HG02759 (cell line): ENCODE measurements at regions not wholly inside any gene's neighbourhood (a gene's known extent, or its start where the extent isn't known, plus 50 kb on each side); places are given as distances from the start of the nearest gene placed in this dataset.

ENCODE experiments used
- ATAC-seq: cut with Tn5 transposase; IDR thresholded peaks from one replicate; pipeline ENCODE4 v1.9.1; 2021; ENCODE audit warnings: mild to moderate bottlenecking, moderate library complexity; ENCODE audit not compliant: unreplicated experiment

DNA sequence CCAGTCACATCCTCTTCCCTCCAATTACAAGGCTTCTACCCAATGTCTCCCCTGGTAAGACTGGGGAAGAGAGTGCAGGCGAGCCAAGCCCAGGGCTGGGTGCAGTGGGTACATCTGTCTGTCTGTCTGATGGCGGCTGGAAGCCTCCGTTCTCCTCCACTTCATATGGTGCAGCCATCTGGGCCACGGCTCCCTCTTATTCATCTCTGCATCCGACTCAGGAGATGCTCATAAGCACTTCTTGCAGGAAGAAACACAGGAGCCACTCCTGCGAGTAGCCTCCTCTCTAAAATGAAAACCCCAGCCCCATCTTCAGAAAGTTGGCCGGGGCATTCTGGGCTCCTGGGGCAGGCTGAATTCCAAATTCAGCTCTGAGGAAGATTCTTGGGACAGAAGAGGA lies 67.5 kb upstream of the SLC6A6 start:
- no peak for ATAC-seq

DNA sequence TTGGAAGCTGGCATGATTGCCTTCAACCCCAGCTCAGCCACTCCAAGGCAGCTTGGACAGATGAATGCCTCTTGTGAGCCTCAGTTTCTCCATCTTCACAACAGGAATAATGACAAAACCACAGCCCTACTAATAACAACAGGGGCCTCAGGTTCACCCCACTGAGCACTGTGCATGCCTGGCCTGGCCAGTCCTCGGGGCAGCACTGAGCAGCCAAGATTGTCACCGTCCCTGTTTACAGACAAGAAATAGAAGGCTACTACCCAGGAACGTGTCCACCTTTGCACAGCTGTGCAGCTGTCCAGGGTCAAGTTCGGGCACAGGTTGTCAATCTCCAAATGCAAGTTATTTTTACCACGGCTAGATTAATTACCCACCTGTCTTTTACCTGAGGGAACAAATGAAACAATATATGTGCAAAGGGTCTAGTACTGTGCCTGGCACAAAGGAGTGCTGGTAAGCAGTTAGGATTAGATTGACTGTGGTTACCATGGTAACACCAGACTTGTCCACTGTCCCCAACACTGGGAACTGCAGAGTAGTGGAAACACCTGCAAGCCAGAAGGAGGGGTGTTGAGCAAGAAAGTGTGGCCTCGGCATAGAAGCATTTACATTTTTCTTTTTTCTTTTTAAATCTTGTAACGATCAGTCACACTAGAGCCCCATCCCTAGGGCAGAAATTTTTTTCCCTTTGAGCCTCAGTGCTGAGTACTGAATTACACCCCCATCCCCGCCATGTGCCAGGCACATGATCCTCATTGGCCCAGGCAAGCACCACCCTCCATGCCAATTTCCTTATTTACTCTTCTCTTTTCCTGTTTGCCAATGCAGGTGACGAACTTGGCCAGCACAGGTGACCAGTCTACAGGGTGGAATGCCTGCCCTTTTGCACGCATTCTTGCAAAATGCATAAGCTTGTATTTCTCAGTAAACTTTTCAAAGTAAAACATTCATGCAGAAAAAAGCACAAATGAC lies 66.3 kb upstream of the SLC6A6 start:
- ATAC-seq, result no peak

DNA sequence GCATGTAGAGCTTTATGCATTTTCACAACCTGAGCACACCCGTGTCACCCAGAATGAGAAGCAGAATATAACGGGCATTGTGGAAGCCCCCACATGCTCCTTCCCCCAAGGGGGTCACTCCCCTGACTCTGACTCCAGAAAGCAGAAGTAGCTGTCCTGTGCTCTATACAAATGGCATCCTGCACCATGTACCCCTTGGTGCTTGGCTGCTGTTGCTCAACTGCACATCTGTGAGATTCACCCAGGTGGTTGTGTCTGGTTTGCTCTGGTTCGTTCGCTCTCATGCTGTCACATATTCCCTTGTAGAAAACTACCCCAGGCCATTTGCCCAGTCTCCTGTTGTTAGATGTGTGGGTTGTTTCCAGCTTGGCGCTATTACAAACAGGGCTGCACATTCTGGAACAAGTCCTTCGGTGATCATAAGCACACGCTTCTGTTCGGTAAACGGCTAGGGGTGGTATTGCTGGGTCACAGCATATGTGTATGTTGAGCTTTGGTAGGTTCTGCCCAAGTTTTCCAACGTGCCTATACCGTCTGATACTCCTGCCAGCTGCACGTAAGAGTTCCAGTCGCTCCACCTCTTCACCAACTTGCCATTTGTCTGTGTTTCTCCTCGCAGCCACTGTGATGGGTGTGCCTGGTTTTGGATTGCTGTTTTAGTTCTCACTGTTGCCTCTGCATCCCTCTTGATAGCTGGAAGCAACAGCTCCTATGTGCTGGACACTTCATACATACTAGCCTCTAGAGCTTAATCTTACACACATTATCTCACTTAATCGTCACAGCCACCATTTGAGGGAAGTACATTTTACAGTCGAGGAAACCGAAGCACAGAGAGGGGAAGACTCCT lies 65.4 kb upstream of the SLC6A6 start:
- no peak for ATAC-seq

DNA sequence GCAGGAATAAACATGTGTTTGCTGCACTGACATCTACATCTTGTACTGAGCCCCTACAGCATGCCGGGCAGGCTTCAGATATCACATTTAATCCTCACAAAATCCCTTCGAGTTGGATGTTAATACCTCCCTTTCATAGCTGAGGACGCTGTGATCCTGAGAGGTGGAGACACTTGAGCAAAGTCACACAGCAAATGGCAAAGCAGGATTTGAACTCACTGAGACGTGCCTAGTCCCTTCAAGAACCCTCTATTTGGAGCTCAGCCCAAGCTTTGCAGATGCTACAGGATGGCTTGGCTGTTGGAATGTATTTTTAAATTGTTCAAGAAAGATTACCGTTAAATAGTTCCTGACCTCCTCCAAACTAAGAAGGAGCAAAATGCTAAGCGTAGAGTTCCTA lies 64.6 kb upstream of the SLC6A6 start:
- ATAC-seq, result no peak

DNA sequence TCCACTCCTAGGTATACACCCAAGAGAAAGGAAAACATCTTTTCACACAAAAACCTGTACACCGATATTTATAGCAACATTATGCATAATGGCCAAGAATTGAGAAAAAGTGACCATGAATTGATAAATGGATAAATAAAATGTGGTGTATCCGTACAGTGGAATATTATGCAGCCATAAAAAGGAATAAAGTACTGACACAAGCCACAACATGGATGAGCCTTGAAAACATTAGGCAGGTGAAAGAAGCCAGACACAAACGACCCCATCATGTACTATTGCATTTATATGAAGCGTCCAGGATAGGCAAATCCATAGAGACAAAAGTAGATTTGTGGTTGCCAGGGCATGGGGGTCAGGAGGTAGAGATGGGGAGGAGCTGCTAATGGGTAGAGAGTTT lies 64.2 kb upstream of the SLC6A6 start:
- no peak for ATAC-seq

DNA sequence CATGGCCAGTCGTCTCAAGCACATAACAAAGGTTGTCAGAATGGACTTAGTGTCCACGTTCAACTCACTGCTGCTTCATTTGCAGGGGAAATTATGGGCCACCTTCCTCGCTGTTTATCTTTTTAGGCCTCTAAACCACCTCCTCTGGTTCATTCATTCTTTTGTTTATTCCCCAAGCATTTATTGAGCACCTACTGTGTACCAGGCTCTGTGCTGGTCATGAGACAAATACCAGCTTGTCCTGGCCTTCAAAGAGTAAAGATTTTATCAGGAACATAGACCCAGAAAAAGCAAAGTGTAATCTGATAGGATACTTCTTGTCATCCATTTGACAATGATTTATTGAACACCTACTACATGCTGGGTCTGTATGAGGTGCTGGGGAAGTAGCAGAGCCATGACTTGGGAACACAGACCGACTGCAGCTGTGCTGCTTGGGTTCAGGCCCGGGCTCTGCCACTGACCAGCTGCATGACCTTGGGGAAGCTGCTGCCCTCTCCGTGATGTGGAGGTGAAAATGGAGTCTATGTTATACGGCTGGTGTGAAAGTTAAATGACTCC lies 63.4 kb upstream of the SLC6A6 start:
- no peak for ATAC-seq

- ATAC-seq, result no peak
Observed at GRCh38 chr3:14340960-14341708, 61.3 kb upstream of the SLC6A6 start.

DNA sequence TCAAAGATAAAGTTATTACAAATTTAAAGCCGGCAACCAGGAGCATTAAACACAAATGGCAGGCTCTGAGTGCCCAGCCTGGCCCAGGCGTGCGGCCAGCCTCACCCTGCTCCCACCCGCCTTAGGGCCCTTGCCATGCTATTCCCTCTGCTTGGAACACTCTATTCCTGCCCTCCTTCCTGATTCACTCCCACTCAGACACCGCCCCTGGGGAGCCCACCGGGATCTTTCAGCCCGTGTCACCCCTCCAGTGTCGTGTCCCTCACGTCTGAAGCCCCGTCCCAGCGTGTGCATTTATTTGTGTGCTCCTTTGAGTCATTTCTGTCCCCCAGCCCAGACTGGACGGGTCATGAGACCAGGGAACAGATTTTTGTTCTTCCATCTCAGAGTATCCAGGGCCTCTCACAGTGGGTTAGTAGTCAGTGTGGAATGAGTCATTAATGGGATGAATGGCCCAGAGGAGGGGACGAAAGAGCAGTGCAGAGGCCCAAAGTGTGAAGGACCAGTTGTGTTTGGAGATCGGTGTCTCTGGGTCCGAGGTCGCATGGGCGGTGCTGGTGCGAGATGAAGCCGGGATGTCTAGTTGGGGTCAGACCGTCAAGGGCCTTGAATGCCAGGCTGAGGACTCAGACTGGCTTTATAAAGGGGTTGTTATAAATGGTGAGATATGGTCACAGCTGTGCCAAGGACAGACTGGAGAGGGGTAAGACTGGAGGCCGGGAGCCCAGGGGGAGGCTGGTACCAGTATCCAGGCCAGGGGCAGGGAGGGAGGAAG lies 58.9 kb upstream of the SLC6A6 start:
- no peak for ATAC-seq

DNA sequence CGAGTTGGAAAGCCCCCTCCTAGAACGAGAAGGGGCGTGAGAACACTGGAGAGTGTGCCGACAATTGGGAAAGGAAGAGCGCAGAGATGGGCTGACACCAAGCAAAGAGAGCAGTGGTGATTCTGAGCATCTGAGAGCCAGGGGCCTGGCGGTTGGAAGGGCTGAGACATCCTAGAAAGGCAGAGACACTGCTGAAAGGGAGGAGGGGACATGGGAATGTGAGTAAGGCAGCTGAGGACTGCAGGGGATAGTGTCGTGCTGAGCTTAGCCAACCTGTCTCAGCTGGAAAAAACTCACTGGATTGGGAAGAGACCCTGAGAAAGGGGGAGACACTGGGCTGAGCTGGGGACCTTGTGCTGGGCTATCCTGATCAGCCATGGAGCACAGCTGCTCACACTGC lies 58.1 kb upstream of the SLC6A6 start:
- no peak for ATAC-seq

- ATAC-seq, result no peak
Observed at GRCh38 chr3:14345496-14346150, 56.8 kb upstream of the SLC6A6 start.

- no peak for ATAC-seq
Observed at GRCh38 chr3:14346191-14346590, 56.2 kb upstream of the SLC6A6 start.

- no peak for ATAC-seq
Observed at GRCh38 chr3:14346642-14347041, 55.8 kb upstream of the SLC6A6 start.

DNA sequence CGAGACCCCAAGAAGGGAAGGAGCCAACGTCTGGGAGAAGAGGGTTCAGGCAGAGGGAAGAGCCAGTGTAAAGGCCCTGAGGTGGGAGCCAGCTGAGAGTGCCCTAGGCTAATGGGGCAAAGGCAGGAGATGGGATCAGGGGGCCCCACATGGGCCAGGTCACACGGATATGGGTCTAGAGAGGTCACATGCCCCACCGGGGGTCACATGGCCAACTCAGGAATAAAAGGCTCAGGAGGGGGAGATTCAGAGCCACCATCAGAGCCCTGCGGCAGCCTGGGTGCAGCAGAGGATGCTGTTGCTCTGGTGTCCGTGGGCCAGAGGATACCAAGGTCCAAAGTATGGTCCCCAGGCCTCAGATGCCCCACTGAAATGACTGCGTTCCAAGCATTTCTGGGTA lies 55.3 kb upstream of the SLC6A6 start:
- no peak for ATAC-seq

GRCh38 chr3:14351617-14352001 lies 50.8 kb upstream of the SLC6A6 start:
- ATAC-seq, result no peak

DNA sequence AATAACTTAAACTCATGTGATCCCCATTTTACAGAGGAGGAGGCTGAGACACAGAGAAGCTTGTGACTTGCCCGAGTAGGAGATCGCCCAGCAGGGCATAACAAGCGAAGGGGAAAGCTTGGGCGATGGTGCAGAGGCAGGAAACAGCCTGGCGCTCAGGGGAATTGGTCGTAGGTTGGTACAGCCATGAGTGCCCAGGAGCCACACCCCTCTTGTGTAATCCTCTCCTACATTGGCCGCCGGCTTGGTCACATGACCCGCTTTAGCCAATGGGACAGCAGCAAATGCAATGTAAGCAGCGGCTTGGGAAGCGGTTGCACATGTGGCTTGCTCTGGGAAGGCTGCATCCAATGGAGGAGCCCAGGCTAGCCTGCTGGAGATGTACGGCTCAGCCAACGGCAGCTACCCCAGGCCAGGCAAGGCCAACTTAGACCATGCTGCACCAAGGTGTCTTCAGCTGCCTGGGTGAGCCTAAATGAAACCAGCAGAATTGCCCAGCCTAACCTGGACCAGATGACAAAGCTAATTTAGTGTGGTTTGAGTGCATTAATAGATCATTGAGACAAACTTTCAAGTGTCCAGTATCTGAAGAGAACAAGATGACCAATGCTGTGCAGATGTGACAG lies 50.3 kb upstream of the SLC6A6 start:
- no peak for ATAC-seq
